Pancreas (tissue), 10 donors: ENCODE measurements at regions not wholly inside any gene's neighbourhood (a gene's known extent, or its start where the extent isn't known, plus 50 kb on each side); places are given as distances from the start of the nearest gene placed in this dataset.

ENCODE experiments used
- ATAC-seq, 4 donors: fragments of 200-7000 bp; cut with Tn5 transposase; one replicate each; pipeline versions ENCODE4 v1.8.0 to v1.9.1; 2020; ENCODE audit warnings: mild to moderate bottlenecking in 4 of 4, moderate library complexity in 4 of 4
- DNase-seq, 6 donors: peaks; one replicate each; pipeline ENCODE4 v3.0.0-alpha.2; 2020
- FAIRE-seq: peaks from 2 replicates; lab custom pipeline; 2012; peaks lifted over from hg19 to GRCh38; lab: Jason Lieb, UNC
- H3K27ac ChIP-seq, 4 donors: fragments of 200-600 bp; sonication (generic); 1 replicate in 3 of 4; 2 replicates in 1 of 4; pipeline versions ENCODE4 v1.5.0 to v1.8.0; 2020
- H3K27me3 ChIP-seq, 4 donors: fragments of 200-600 bp; one replicate each; pipeline ENCODE4 v1.8.0; 2021
- H3K36me3 ChIP-seq, 3 donors: fragments of 200-600 bp; sonication (generic) in 1 of 3; one replicate each; pipeline versions ENCODE4 v1.5.0 to v1.8.0; 2020 to 2021
- H3K4me1 ChIP-seq, 3 donors: fragments of 200-600 bp; one replicate each; pipeline ENCODE4 v1.8.0; 2021
- H3K4me3 ChIP-seq, 4 donors: fragments of 200-600 bp; sonication (generic) in 2 of 4; one replicate each; pipeline versions ENCODE4 v1.5.0 to v1.8.0; 2020 to 2021
- H3K9me3 ChIP-seq, 4 donors: fragments of 200-600 bp; one replicate each; pipeline ENCODE4 v1.8.0; 2021
- CTCF ChIP-seq, 4 donors: fragments of 200-600 bp; sonication (generic) in 3 of 4; IDR thresholded peaks; one replicate each; pipeline versions ENCODE4 v1.5.0 to v1.8.0; 2021; ENCODE audit warnings: antibody characterized with exemption in 4 of 4
- WGBS, 2 donors: extraction: QIAGEN DNeasy Blood & Tissue Kit; methylation state at CpG; one replicate each; pipeline ENCODE4 v1.1.7; 2013; 5-methylcytosine and 5-hydroxymethylcytosine counted together
- intact Hi-C, 3 donors: fragments of 100-400 bp; cut with DNase I; formaldehyde crosslinking; loops; one replicate each; pipeline versions ENCODE4 v1.11.1 to v1.14.2; 2022
- donor health status: healthy with polysubstance abuse.
- donor health status: DM: no; HTN: no; CAD: no; lungs with moderate emphysema.
- donor health status: DM: no; HTN: no; CAD: no.
- donor health status: control.
- donor health status: control.
- donor health status: Bipolar disorder and iron deficiency.
- donor health status: DM: yes; HTN: yes; CAD: no.
- donor health status: DM: no; HTN: no; CAD: no.
- donor health status: DM: no; HTN: no; CAD: no.
- donor health status: DM: yes; HTN: yes; CAD: no.

GRCh38 chr1:95850165-95850649 lies 616.2 kb downstream of the RWDD3 start:
- Histone ChIP-seq H3K27me3 (no peaks in the 10 kb centered on the region), H3K36me3 (no peaks in the 10 kb centered on the region), H3K9me3 (no peaks in the 10 kb centered on the region), H3K4me3 (no peak overlapping the region), H3K27ac (no peak overlapping the region), H3K4me1 (no peaks in the 10 kb centered on the region)
- FAIRE-seq (no peak), ATAC-seq (no peak), DNase-seq (no peak)
- TF ChIP-seq CTCF (IDR thresholded peaks at IDR 0.05), result no peak
- intact Hi-C loops, result no loop called here
- WGBS, 2 donors, result 47 to 71% methylated on average over 1 of the region's 1 CpG

GRCh38 chr1:95850763-95851162 lies 616.8 kb downstream of the RWDD3 start:
- DNase-seq (no peak), FAIRE-seq (no peak), ATAC-seq (no peak)
- 76 to 80% methylated on average over 3 of the region's 3 CpGs for WGBS, 2 donors
- Histone ChIP-seq H3K27ac (no peak overlapping the region), H3K4me3 (no peak overlapping the region), H3K36me3 (no peaks in the 10 kb centered on the region), H3K27me3 (no peaks in the 10 kb centered on the region), H3K4me1 (no peaks in the 10 kb centered on the region), H3K9me3 (no peaks in the 10 kb centered on the region)
- TF ChIP-seq CTCF (IDR thresholded peaks at IDR 0.05), result no peak
- intact Hi-C loops, result no loop called here

- no peaks in the 10 kb centered on the region for H3K27me3 ChIP-seq
- no peak overlapping the region for H3K27ac ChIP-seq
- H3K4me1 ChIP-seq, result no peaks in the 10 kb centered on the region
- no peak for TF ChIP-seq CTCF (IDR thresholded peaks at IDR 0.05)
- H3K4me3 ChIP-seq, result no peak overlapping the region
- DNase-seq (peak in 1 of 6 donors; percentile 43), FAIRE-seq (no peak), ATAC-seq (no peak)
- no peaks in the 10 kb centered on the region for H3K9me3 ChIP-seq
- 63 to 72% methylated on average over 7 of the region's 7 CpGs for whole genome bisulfite sequencing, 2 donors
- no peaks in the 10 kb centered on the region for H3K36me3 ChIP-seq
- intact Hi-C loops, result no loop called here
These were observed 618.6 kb downstream of the RWDD3 start for GRCh38 chr1:95852483-95853070.

GRCh38 chr1:95854457-95854856 lies 620.4 kb downstream of the RWDD3 start:
- Histone ChIP-seq H3K4me1 (no peaks in the 10 kb centered on the region), H3K27me3 (no peaks in the 10 kb centered on the region), H3K27ac (no peak overlapping the region), H3K36me3 (no peaks in the 10 kb centered on the region), H3K9me3 (no peaks in the 10 kb centered on the region), H3K4me3 (no peak overlapping the region)
- FAIRE-seq (no peak), DNase-seq (peak in 1 of 6 donors; percentile 32), ATAC-seq (no peak)
- WGBS, 2 donors, result 55 to 72% methylated on average over 4 of the region's 4 CpGs
- intact Hi-C loops, result no loop called here
- no peak for TF ChIP-seq CTCF (IDR thresholded peaks at IDR 0.05)

- intact Hi-C loops, result no loop called here
- H3K27ac ChIP-seq, result no peak overlapping the region
- no peak overlapping the region for H3K4me3 ChIP-seq
- H3K4me1 ChIP-seq, result no peaks in the 10 kb centered on the region
- H3K36me3 ChIP-seq, result no peaks in the 10 kb centered on the region
- FAIRE-seq (no peak), ATAC-seq (no peak), DNase-seq (no peak)
- H3K27me3 ChIP-seq, result no peaks in the 10 kb centered on the region
- TF ChIP-seq CTCF (IDR thresholded peaks at IDR 0.05), result no peak
- WGBS, 2 donors, result 60 to 63% methylated on average over 2 of the region's 2 CpGs
- H3K9me3 ChIP-seq, result no peaks in the 10 kb centered on the region
These were observed 629.1 kb downstream of the RWDD3 start for GRCh38 chr1:95863086-95863485.
